ENCODE measurements at regions not wholly inside any gene's neighbourhood (a gene's known extent, or its start where the extent isn't known, plus 50 kb on each side); places are given as distances from the start of the nearest gene placed in this dataset.

GRCh38 chr4:62275470-62275869, 1075.3 kb downstream of the ADGRL3 start:
- TF ChIP-seq EP300 (IDR thresholded peaks at IDR 0.05; ENCODE audit: borderline replicate concordance in 1 of 2, control insufficient read depth in 1 of 2, low read depth in 2 of 2, low read length in 2 of 2) = no peak
- no peak for TF ChIP-seq SMARCA5 (IDR thresholded peaks at IDR 0.05)
- TF ChIP-seq ZBTB11 (CRISPR knock-in tag; IDR thresholded peaks at IDR 0.05) = no peak
- no peak for TF ChIP-seq MAX (IDR thresholded peaks at IDR 0.05; ENCODE audit: low read depth, low read length)
- no peak for TF ChIP-seq ZNF24 (IDR thresholded peaks at IDR 0.05)
- TF ChIP-seq ATF3 (IDR thresholded peaks at IDR 0.05; ENCODE audit: borderline replicate concordance, extremely low read depth, low read depth, low read length) = no peak
- no peak for TF ChIP-seq CTCF (IDR thresholded peaks at IDR 0.05 in 2 of 3, conservative IDR thresholded peaks at IDR 0.05 in 1 of 3; ENCODE audit: control insufficient read depth in 2 of 3, extremely low read depth in 1 of 3, insufficient read depth in 1 of 3, low read depth in 3 of 3, low read length in 3 of 3)
- no peak for TF ChIP-seq POLR2AphosphoS5 (IDR thresholded peaks at IDR 0.05; ENCODE audit: low read length)
- TF ChIP-seq SUZ12 (IDR thresholded peaks at IDR 0.05; ENCODE audit: unreplicated experiment) = no peak
- no peak for TF ChIP-seq EZH2 (IDR thresholded peaks at IDR 0.05; ENCODE audit: borderline replicate concordance, control insufficient read depth, low read depth, low read length)
- no peak for TF ChIP-seq USF1 (IDR thresholded peaks at IDR 0.05; ENCODE audit: borderline replicate concordance, extremely low read length, insufficient read depth, low read depth, low read length)

Data from GM12878 (cell line).